Breast epithelium (tissue), 3 donors: ENCODE measurements at regions not wholly inside any gene's neighbourhood (a gene's known extent, or its start where the extent isn't known, plus 50 kb on each side); places are given as distances from the start of the nearest gene placed in this dataset.

Experiments
- POLR2A ChIP-seq: fragments of 450-650 bp; IDR thresholded peaks from one replicate; pipeline ENCODE4 v1.6.1; 2016; ENCODE audit warnings: antibody characterized with exemption, mild to moderate bottlenecking, moderate library complexity
- TF ChIP-seq, protein P1 (sequence below), 3 donors: fragments of 450-650 bp; IDR thresholded peaks; one replicate each; pipeline ENCODE4 v1.5.1; 2016 to 2017; ENCODE audit warnings: antibody characterized with exemption in 3 of 3, mild to moderate bottlenecking in 3 of 3, moderate library complexity in 3 of 3

DNA sequence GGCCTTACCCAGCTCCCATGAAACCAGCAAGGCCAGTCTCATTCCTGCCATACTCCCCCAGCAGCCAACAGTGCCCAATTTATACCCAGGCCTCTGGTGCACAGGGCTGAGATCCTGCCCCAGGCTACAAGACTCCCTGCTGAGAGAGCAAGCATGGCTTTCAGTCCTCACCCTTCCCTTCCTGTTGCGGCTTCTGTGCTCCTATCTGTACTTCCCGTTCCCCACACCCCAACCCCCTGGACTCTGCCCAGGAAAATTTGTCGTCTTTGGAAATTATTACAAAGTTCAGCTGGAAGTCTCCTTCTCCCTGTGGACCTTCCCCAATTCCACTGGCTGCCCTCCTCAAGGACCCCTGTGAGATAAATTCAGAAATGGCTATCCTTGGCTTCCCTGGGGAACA is 84.1 kb upstream of the GK2 start:
- TF ChIP-seq, protein P1, sequence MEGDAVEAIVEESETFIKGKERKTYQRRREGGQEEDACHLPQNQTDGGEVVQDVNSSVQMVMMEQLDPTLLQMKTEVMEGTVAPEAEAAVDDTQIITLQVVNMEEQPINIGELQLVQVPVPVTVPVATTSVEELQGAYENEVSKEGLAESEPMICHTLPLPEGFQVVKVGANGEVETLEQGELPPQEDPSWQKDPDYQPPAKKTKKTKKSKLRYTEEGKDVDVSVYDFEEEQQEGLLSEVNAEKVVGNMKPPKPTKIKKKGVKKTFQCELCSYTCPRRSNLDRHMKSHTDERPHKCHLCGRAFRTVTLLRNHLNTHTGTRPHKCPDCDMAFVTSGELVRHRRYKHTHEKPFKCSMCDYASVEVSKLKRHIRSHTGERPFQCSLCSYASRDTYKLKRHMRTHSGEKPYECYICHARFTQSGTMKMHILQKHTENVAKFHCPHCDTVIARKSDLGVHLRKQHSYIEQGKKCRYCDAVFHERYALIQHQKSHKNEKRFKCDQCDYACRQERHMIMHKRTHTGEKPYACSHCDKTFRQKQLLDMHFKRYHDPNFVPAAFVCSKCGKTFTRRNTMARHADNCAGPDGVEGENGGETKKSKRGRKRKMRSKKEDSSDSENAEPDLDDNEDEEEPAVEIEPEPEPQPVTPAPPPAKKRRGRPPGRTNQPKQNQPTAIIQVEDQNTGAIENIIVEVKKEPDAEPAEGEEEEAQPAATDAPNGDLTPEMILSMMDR (IDR thresholded peaks at IDR 0.05), result no peak
- TF ChIP-seq POLR2A, result no peak
